ENCODE measurements at regions not wholly inside any gene's neighbourhood (a gene's known extent, or its start where the extent isn't known, plus 50 kb on each side); places are given as distances from the start of the nearest gene placed in this dataset.
"Not testable (repeated sequence)": the region's sequence is repeated elsewhere in the genome, so short reads cannot be mapped to it uniquely, and the experiment has no call there.

GRCh38 chr10:64576497-64576896 is 1055.3 kb downstream of the REEP3 start:
- no peak for DNase-seq (ENCODE audit: low read depth)

GRCh38 chr10:64578757-64579156 is 1057.6 kb downstream of the REEP3 start:
- not testable (repeated sequence) for DNase-seq (ENCODE audit: low read depth)

- DNase-seq (ENCODE audit: low read depth): no peak
These were observed 1065.8 kb downstream of the REEP3 start for GRCh38 chr10:64586934-64587503.

- DNase-seq (ENCODE audit: low read depth): no peak
These were observed 1072.9 kb downstream of the REEP3 start for GRCh38 chr10:64594072-64594471.

- no peak for DNase-seq (ENCODE audit: low read depth)
These were observed 1077.4 kb downstream of the REEP3 start for GRCh38 chr10:64598600-64598999.

GRCh38 chr10:64601298-64601697 is 1080.1 kb downstream of the REEP3 start:
- no peak for DNase-seq (ENCODE audit: low read depth)

- DNase-seq (ENCODE audit: low read depth): no peak
These were observed 1095.9 kb downstream of the REEP3 start for GRCh38 chr10:64617085-64617484.

- no peak for DNase-seq (ENCODE audit: low read depth)
These were observed 1097.9 kb downstream of the REEP3 start for GRCh38 chr10:64619102-64619501.

GRCh38 chr10:64626924-64627323 is 1105.7 kb downstream of the REEP3 start:
- DNase-seq (ENCODE audit: low read depth): no peak

- DNase-seq (ENCODE audit: low read depth): no peak
These were observed 1109.3 kb downstream of the REEP3 start for GRCh38 chr10:64630534-64630933.

- DNase-seq (ENCODE audit: low read depth): no peak
These were observed 1114.7 kb downstream of the REEP3 start for GRCh38 chr10:64635906-64636305.

- DNase-seq (ENCODE audit: low read depth): no peak
These were observed 1115.3 kb downstream of the REEP3 start for GRCh38 chr10:64636461-64636860.

- no peak for DNase-seq (ENCODE audit: low read depth)
These were observed 1116.7 kb downstream of the REEP3 start for GRCh38 chr10:64637939-64638338.

GRCh38 chr10:64648915-64649314 is 1127.7 kb downstream of the REEP3 start:
- DNase-seq (ENCODE audit: low read depth): no peak

GRCh38 chr10:64658528-64658927 is 1137.3 kb downstream of the REEP3 start:
- no peak for DNase-seq (ENCODE audit: low read depth)

- no peak for DNase-seq (ENCODE audit: low read depth)
These were observed 1138.1 kb downstream of the REEP3 start for GRCh38 chr10:64659311-64659710.

- DNase-seq (ENCODE audit: low read depth): no peak
These were observed 1160.8 kb downstream of the REEP3 start for GRCh38 chr10:64682043-64682442.

- no peak for DNase-seq (ENCODE audit: low read depth)
These were observed 1169.0 kb downstream of the REEP3 start for GRCh38 chr10:64690194-64690593.

- DNase-seq (ENCODE audit: low read depth): no peak
These were observed 1178.0 kb downstream of the REEP3 start for GRCh38 chr10:64699244-64699643.

GRCh38 chr10:64702086-64702485 is 1180.9 kb downstream of the REEP3 start:
- DNase-seq (ENCODE audit: low read depth): not testable (repeated sequence)

- no peak for DNase-seq (ENCODE audit: low read depth)
These were observed 1187.9 kb downstream of the REEP3 start for GRCh38 chr10:64708884-64709681.

GRCh38 chr10:64726466-64726865 is 1205.3 kb downstream of the REEP3 start:
- no peak for DNase-seq (ENCODE audit: low read depth)

- no peak for DNase-seq (ENCODE audit: low read depth)
These were observed 1209.8 kb downstream of the REEP3 start for GRCh38 chr10:64731016-64731415.
